Transverse colon (tissue), 4 donors: ENCODE measurements at regions not wholly inside any gene's neighbourhood (a gene's known extent, or its start where the extent isn't known, plus 50 kb on each side); places are given as distances from the start of the nearest gene placed in this dataset.

ENCODE experiments used
- CTCF ChIP-seq, 5 experiments: fragments of 200-600 bp in 3 of 5; fragments of 450-650 bp in 2 of 5; sonication (generic) in 3 of 5; IDR thresholded peaks; 1 replicate in 2 of 5; 2 replicates in 3 of 5; pipeline ENCODE4 v1.5.1; 2016 to 2017; ENCODE audit warnings: antibody characterized with exemption in 5 of 5, inconsistent platforms in 3 of 5, mild to moderate bottlenecking in 2 of 5, moderate library complexity in 1 of 5
- EP300 ChIP-seq: sonication (generic); formaldehyde crosslinking; IDR thresholded peaks from one replicate; pipeline ENCODE4 v1.6.1; 2017; ENCODE audit warnings: antibody characterized with exemption, low read depth
- POLR2A ChIP-seq: fragments of 450-650 bp; IDR thresholded peaks from one replicate; pipeline ENCODE4 v1.6.1; 2016; ENCODE audit warnings: antibody characterized with exemption, mild to moderate bottlenecking, moderate library complexity
- POLR2AphosphoS5 ChIP-seq, 3 donors: sonication (generic); formaldehyde crosslinking; IDR thresholded peaks; one replicate each; pipeline ENCODE4 v1.6.1; 2016; ENCODE audit warnings: antibody characterized with exemption in 3 of 3

GRCh38 chr5:4442221-4442620, 697.9 kb upstream of the ADAMTS16 start:
- TF ChIP-seq POLR2AphosphoS5 (IDR thresholded peaks at IDR 0.05) = no peak
- TF ChIP-seq CTCF (IDR thresholded peaks at IDR 0.05) = no peak
- TF ChIP-seq EP300 = no peak
- TF ChIP-seq POLR2A = no peak
